WTC11 (cell line): ENCODE measurements at regions not wholly inside any gene's neighbourhood (a gene's known extent, or its start where the extent isn't known, plus 50 kb on each side); places are given as distances from the start of the nearest gene placed in this dataset.

Experiments
- ATAC-seq: fragments of 200-7000 bp; cut with Tn5 transposase; 2 replicates; pipeline ENCODE4 v1.10.0; 2021; ENCODE audit warnings: mild to moderate bottlenecking, moderate library complexity
- CTCF ChIA-PET: fragments of 300-600 bp; sonication (Branson Sonifier 250); formaldehyde crosslinking; loops from one replicate; lab custom pipeline; 2021; ENCODE audit warnings: antibody characterized with exemption; lab: Charles Lee
- POLR2A ChIA-PET: fragments of 350-600 bp; sonication (Branson Sonifier 250); formaldehyde crosslinking; loops from one replicate; lab custom pipeline; 2021; ENCODE audit warnings: antibody characterized with exemption; lab: Charles Lee
- DNase-seq: peaks from one replicate; pipeline ENCODE4 v3.0.0; 2021; ENCODE audit warnings: low spot score
- H3K27ac Mint-ChIP-seq: 2 replicates; pipeline ENCODE4 v1.8.0; 2021; ENCODE audit warnings: mixed read lengths
- H3K27me3 Mint-ChIP-seq: 2 replicates; pipeline ENCODE4 v1.8.0; 2021; ENCODE audit warnings: low read depth, mild to moderate bottlenecking, moderate library complexity, mixed read lengths
- H3K36me3 Mint-ChIP-seq: 2 replicates; pipeline ENCODE4 v1.8.0; 2021; ENCODE audit warnings: mixed read lengths
- H3K4me1 Mint-ChIP-seq: 2 replicates; pipeline ENCODE4 v1.8.0; 2022; ENCODE audit warnings: mixed read lengths
- H3K4me3 Mint-ChIP-seq: 2 replicates; pipeline ENCODE4 v1.8.0; 2021; ENCODE audit warnings: mild to moderate bottlenecking, moderate library complexity, mixed read lengths
- H3K9me3 Mint-ChIP-seq: 2 replicates; pipeline ENCODE4 v1.8.0; 2021; ENCODE audit warnings: mixed read lengths
- ETV6 ChIP-seq: sonication (generic); formaldehyde crosslinking; IDR thresholded peaks from 2 replicates; pipeline ENCODE4 v1.8.1; 2022; ENCODE audit warnings: mild to moderate bottlenecking, missing genetic modification reagents
- FOXJ3 ChIP-seq: sonication (generic); formaldehyde crosslinking; IDR thresholded peaks from 2 replicates; pipeline ENCODE4 v1.9.0; 2021; ENCODE audit warnings: missing genetic modification reagents, mild to moderate bottlenecking, borderline replicate concordance
- GRHL2 ChIP-seq: fragments of 250-450 bp; sonication (Bioruptor Pico); IDR thresholded peaks from 2 replicates; pipeline ENCODE4 v1.8.0; 2022; ENCODE audit warnings: mild to moderate bottlenecking, moderate library complexity; ENCODE audit not compliant: insufficient replicate concordance, severe bottlenecking
- HMGA2 ChIP-seq: fragments of 250-450 bp; sonication (Bioruptor Pico); IDR thresholded peaks from 2 replicates; pipeline ENCODE4 v1.4.0; 2021; ENCODE audit warnings: mild to moderate bottlenecking, moderate library complexity
- HMGXB4 ChIP-seq: sonication (generic); formaldehyde crosslinking; IDR thresholded peaks from 2 replicates; pipeline ENCODE4 v1.8.1; 2023; ENCODE audit warnings: mild to moderate bottlenecking, moderate library complexity, missing genetic modification reagents
- IRF1 ChIP-seq: sonication (generic); formaldehyde crosslinking; IDR thresholded peaks from 2 replicates; pipeline ENCODE4 v1.8.0; 2023; ENCODE audit warnings: missing genetic modification reagents
- KAT7 ChIP-seq: sonication (generic); formaldehyde crosslinking; IDR thresholded peaks from 2 replicates; pipeline ENCODE4 v1.8.1; 2023; ENCODE audit warnings: missing genetic modification reagents, mild to moderate bottlenecking, borderline replicate concordance
- NR3C1 ChIP-seq: sonication (generic); formaldehyde crosslinking; conservative IDR thresholded peaks from 2 replicates; pipeline ENCODE4 v1.8.1; 2023; ENCODE audit warnings: low read depth, mild to moderate bottlenecking, missing genetic modification reagents
- TP53 ChIP-seq: sonication (generic); formaldehyde crosslinking; IDR thresholded peaks from 2 replicates; pipeline ENCODE4 v1.8.1; 2023; ENCODE audit warnings: mild to moderate bottlenecking, missing genetic modification reagents
- ZNF396 ChIP-seq: fragments of 250-450 bp; sonication (Bioruptor Pico); IDR thresholded peaks from 2 replicates; pipeline ENCODE4 v1.8.0; 2021; ENCODE audit warnings: mild to moderate bottlenecking, moderate library complexity, borderline replicate concordance
- ZNF425 ChIP-seq: fragments of 250-450 bp; sonication (Bioruptor Pico); conservative IDR thresholded peaks from 2 replicates; pipeline ENCODE4 v1.9.0; 2021; ENCODE audit warnings: mild to moderate bottlenecking
- ZNF671 ChIP-seq: fragments of 250-450 bp; sonication (Bioruptor Pico); IDR thresholded peaks from 2 replicates; pipeline ENCODE4 v1.8.0; 2021; ENCODE audit warnings: mild to moderate bottlenecking
- ZSCAN18 ChIP-seq: fragments of 250-450 bp; sonication (Bioruptor Pico); IDR thresholded peaks from 2 replicates; pipeline ENCODE4 v2.1.2; 2022; ENCODE audit warnings: mild to moderate bottlenecking, moderate library complexity
- TF ChIP-seq, protein P1 (sequence below): sonication (generic); formaldehyde crosslinking; IDR thresholded peaks from 2 replicates; pipeline ENCODE4 v1.8.1; 2022; ENCODE audit warnings: low read depth, mild to moderate bottlenecking, moderate library complexity, missing genetic modification reagents, borderline replicate concordance
- TF ChIP-seq, protein P2 (sequence below): fragments of 250-450 bp; sonication (Bioruptor Pico); IDR thresholded peaks from 2 replicates; pipeline ENCODE4 v1.9.0; 2021; ENCODE audit warnings: mild to moderate bottlenecking, borderline replicate concordance
- TF ChIP-seq, protein P3 (sequence below): fragments of 250-450 bp; sonication (Bioruptor Pico); IDR thresholded peaks from 2 replicates; pipeline ENCODE4 v1.9.0; 2021; ENCODE audit warnings: moderate library complexity, mild to moderate bottlenecking, inconsistent platforms, borderline replicate concordance
- TF ChIP-seq, protein P4 (sequence below): sonication (generic); formaldehyde crosslinking; IDR thresholded peaks from 2 replicates; pipeline ENCODE4 v1.8.1; 2023; ENCODE audit warnings: mild to moderate bottlenecking, missing genetic modification reagents

DNA sequence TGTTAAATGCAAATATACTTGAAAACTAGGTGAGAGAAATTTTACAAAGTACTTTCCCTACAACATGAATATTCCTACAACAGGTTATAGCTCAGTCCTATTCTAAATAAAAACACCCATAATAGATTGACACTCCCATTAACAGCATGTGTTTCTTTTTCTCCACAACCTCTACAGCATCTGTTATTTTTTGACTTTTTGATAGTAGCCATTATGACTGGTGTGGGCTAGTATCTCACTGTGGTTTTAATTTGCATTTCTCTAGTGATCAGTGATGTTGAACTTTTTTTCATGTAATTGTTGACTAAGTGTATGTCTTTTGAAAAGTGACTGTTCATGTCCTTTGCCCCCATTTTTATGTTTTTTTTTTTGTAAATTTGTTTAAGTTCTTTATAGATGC is 1506.1 kb upstream of the CDH9 start (continued):
- TF ChIP-seq GRHL2 (CRISPR knock-in tag) (no peak), HMGXB4 (CRISPR knock-in tag) (no peak)

DNA sequence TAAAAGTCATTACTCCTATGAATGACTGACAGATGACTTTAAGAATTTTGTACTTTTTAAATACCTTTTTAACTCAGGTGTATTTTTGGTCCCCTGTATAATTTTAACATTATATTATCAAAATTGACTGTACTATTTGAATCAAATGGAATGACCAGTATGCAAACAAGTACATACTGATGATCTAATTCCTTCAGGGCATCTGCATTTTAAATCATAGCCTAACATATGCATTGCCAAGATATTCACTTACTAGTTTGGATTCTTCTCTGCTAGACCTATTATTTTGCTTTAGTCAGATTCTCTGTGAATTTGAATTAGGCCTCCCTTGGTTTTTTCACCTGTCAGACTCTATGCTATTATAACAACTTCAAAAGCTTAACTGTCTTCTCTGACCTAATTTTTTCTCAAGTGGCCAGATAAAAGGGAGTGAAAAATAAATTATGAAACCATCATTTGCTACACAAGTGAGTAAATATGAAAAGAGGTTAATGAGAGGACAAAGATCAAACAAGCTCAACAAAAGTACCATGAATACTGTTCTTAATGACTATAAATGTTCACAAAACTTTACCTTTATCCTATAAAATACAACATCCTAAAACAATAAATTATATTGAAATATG is 1505.2 kb upstream of the CDH9 start:
- ChIA-PET POLR2A (no interaction called here), CTCF (no interaction called here)
- DNase-seq (no peak), ATAC-seq (no peak)
- Mint-ChIP-seq H3K36me3 (no peaks in the 10 kb centered on the region; the same call in 1 of the 2 replicates), H3K4me1 (no peaks in the 10 kb centered on the region), H3K27ac (no peak overlapping the region), H3K27me3 (no peaks in the 10 kb centered on the region), H3K9me3 (peaks cover 20% of the 10 kb centered on the region), H3K4me3 (no peak overlapping the region)
- TF ChIP-seq, protein P1, sequence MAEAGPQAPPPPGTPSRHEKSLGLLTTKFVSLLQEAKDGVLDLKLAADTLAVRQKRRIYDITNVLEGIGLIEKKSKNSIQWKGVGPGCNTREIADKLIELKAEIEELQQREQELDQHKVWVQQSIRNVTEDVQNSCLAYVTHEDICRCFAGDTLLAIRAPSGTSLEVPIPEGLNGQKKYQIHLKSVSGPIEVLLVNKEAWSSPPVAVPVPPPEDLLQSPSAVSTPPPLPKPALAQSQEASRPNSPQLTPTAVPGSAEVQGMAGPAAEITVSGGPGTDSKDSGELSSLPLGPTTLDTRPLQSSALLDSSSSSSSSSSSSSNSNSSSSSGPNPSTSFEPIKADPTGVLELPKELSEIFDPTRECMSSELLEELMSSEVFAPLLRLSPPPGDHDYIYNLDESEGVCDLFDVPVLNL (CRISPR knock-in tag) = no peak
- TF ChIP-seq NR3C1 (CRISPR knock-in tag) (no peak), IRF1 (CRISPR knock-in tag) (no peak), ZNF425 (CRISPR knock-in tag) (no peak), HMGA2 (CRISPR knock-in tag) (no peak), ZNF396 (CRISPR knock-in tag) (no peak), ETV6 (no peak), TP53 (CRISPR knock-in tag) (no peak), ZNF671 (CRISPR knock-in tag) (no peak), FOXJ3 (CRISPR knock-in tag) (no peak), KAT7 (CRISPR knock-in tag) (no peak), ZSCAN18 (no peak)
- TF ChIP-seq, protein P2, sequence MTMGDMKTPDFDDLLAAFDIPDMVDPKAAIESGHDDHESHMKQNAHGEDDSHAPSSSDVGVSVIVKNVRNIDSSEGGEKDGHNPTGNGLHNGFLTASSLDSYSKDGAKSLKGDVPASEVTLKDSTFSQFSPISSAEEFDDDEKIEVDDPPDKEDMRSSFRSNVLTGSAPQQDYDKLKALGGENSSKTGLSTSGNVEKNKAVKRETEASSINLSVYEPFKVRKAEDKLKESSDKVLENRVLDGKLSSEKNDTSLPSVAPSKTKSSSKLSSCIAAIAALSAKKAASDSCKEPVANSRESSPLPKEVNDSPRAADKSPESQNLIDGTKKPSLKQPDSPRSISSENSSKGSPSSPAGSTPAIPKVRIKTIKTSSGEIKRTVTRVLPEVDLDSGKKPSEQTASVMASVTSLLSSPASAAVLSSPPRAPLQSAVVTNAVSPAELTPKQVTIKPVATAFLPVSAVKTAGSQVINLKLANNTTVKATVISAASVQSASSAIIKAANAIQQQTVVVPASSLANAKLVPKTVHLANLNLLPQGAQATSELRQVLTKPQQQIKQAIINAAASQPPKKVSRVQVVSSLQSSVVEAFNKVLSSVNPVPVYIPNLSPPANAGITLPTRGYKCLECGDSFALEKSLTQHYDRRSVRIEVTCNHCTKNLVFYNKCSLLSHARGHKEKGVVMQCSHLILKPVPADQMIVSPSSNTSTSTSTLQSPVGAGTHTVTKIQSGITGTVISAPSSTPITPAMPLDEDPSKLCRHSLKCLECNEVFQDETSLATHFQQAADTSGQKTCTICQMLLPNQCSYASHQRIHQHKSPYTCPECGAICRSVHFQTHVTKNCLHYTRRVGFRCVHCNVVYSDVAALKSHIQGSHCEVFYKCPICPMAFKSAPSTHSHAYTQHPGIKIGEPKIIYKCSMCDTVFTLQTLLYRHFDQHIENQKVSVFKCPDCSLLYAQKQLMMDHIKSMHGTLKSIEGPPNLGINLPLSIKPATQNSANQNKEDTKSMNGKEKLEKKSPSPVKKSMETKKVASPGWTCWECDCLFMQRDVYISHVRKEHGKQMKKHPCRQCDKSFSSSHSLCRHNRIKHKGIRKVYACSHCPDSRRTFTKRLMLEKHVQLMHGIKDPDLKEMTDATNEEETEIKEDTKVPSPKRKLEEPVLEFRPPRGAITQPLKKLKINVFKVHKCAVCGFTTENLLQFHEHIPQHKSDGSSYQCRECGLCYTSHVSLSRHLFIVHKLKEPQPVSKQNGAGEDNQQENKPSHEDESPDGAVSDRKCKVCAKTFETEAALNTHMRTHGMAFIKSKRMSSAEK = no peak
- TF ChIP-seq, protein P3, sequence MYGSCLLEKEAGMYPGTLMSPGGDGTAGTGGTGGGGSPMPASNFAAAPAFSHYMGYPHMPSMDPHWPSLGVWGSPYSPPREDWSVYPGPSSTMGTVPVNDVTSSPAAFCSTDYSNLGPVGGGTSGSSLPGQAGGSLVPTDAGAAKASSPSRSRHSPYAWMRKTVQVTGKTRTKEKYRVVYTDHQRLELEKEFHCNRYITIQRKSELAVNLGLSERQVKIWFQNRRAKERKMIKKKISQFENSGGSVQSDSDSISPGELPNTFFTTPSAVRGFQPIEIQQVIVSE (CRISPR knock-in tag) = no peak
- TF ChIP-seq, protein P4, sequence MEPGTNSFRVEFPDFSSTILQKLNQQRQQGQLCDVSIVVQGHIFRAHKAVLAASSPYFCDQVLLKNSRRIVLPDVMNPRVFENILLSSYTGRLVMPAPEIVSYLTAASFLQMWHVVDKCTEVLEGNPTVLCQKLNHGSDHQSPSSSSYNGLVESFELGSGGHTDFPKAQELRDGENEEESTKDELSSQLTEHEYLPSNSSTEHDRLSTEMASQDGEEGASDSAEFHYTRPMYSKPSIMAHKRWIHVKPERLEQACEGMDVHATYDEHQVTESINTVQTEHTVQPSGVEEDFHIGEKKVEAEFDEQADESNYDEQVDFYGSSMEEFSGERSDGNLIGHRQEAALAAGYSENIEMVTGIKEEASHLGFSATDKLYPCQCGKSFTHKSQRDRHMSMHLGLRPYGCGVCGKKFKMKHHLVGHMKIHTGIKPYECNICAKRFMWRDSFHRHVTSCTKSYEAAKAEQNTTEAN = no peak
